Mesenchymal stem cell (in vitro differentiated cells and primary cell): ENCODE measurements at regions not wholly inside any gene's neighbourhood (a gene's known extent, or its start where the extent isn't known, plus 50 kb on each side); places are given as distances from the start of the nearest gene placed in this dataset.

Experiments used
- DNase-seq: peaks from one replicate; pipeline ENCODE4 v3.0.0-alpha.2; 2013
- H2AFZ ChIP-seq: one replicate; pipeline ENCODE4 v1.6.1; 2013; ENCODE audit warnings: low read depth, mild to moderate bottlenecking, control low read depth, inconsistent platforms, low read length, moderate library complexity
- H2AK5ac ChIP-seq: 2 replicates; pipeline ENCODE4 v1.6.1; 2013; ENCODE audit warnings: low read length, moderate library complexity, mild to moderate bottlenecking, inconsistent platforms; ENCODE audit not compliant: severe bottlenecking
- H2BK120ac ChIP-seq: one replicate; pipeline ENCODE4 v1.6.1; 2013; ENCODE audit warnings: low read depth, mild to moderate bottlenecking, inconsistent platforms, low read length, moderate library complexity
- H2BK12ac ChIP-seq, 2 experiments: one replicate each; pipeline ENCODE4 v1.6.1; 2013; ENCODE audit warnings: inconsistent platforms in 2 of 2, low read length in 2 of 2, mild to moderate bottlenecking in 2 of 2, moderate library complexity in 2 of 2, control low read depth in 1 of 2
- H2BK15ac ChIP-seq: one replicate; pipeline ENCODE4 v1.6.1; 2013; ENCODE audit warnings: mild to moderate bottlenecking, low read depth, inconsistent platforms; ENCODE audit not compliant: poor library complexity, severe bottlenecking
- H2BK5ac ChIP-seq: 2 replicates; pipeline ENCODE4 v1.6.1; 2013; ENCODE audit warnings: low read depth, mild to moderate bottlenecking, low read length, control low read depth, inconsistent platforms; ENCODE audit not compliant: poor library complexity, severe bottlenecking
- H3K14ac ChIP-seq, 2 experiments: one replicate each; pipeline ENCODE4 v1.6.1; 2013; ENCODE audit warnings: inconsistent platforms in 2 of 2, low read length in 2 of 2, control low read depth in 1 of 2, mild to moderate bottlenecking in 1 of 2, moderate library complexity in 1 of 2
- H3K18ac ChIP-seq, 2 experiments: one replicate each; pipeline ENCODE4 v1.6.1; 2013; ENCODE audit warnings: inconsistent platforms in 2 of 2, low read length in 2 of 2, control low read depth in 1 of 2, low read depth in 1 of 2, mild to moderate bottlenecking in 1 of 2
- H3K23ac ChIP-seq, 2 experiments: one replicate each; pipeline ENCODE4 v1.6.1; 2013; ENCODE audit warnings: inconsistent platforms in 2 of 2, low read length in 2 of 2, mild to moderate bottlenecking in 2 of 2, moderate library complexity in 2 of 2, control low read depth in 1 of 2
- H3K27ac ChIP-seq: 2 replicates; pipeline ENCODE4 v1.5.1; 2013; ENCODE audit warnings: mild to moderate bottlenecking, moderate library complexity, low read length, control low read depth, inconsistent platforms; ENCODE audit not compliant: poor library complexity, severe bottlenecking
- H3K27me3 ChIP-seq, 2 experiments: 2 replicates each; pipeline versions ENCODE4 v1.6.1 to v1.7.0; 2013; ENCODE audit warnings: low read length in 2 of 2, mild to moderate bottlenecking in 2 of 2, moderate library complexity in 2 of 2, control low read depth in 1 of 2, inconsistent platforms in 1 of 2; ENCODE audit not compliant: control insufficient read depth in 1 of 2, insufficient read depth in 1 of 2
- H3K36me3 ChIP-seq, 2 experiments: 2 replicates each; pipeline versions ENCODE4 v1.6.1 to v1.7.0; 2013; ENCODE audit warnings: low read length in 2 of 2, control low read depth in 1 of 2, inconsistent platforms in 1 of 2, low read depth in 1 of 2, mild to moderate bottlenecking in 1 of 2; ENCODE audit not compliant: insufficient read depth in 2 of 2, control insufficient read depth in 1 of 2
- H3K4ac ChIP-seq, 2 experiments: one replicate each; pipeline ENCODE4 v1.6.1; 2013; ENCODE audit warnings: inconsistent platforms in 2 of 2, low read length in 2 of 2, mild to moderate bottlenecking in 2 of 2, moderate library complexity in 2 of 2, control low read depth in 1 of 2, low read depth in 1 of 2
- H3K4me1 ChIP-seq: 2 replicates; pipeline ENCODE4 v1.6.1; 2013; ENCODE audit warnings: low read depth, low read length, control low read depth; ENCODE audit not compliant: control insufficient read depth, insufficient read depth
- H3K4me2 ChIP-seq: 2 replicates; pipeline ENCODE4 v1.6.1; 2013; ENCODE audit warnings: low read length, mild to moderate bottlenecking, inconsistent platforms; ENCODE audit not compliant: poor library complexity, severe bottlenecking
- H3K4me3 ChIP-seq, 2 experiments: 2 replicates each; pipeline versions ENCODE4 v1.5.1 to v1.7.0; 2013; ENCODE audit warnings: low read length in 2 of 2, mild to moderate bottlenecking in 2 of 2, control low read depth in 1 of 2, low read depth in 1 of 2; ENCODE audit not compliant: insufficient read depth in 1 of 2
- H3K79me1 ChIP-seq: replicated peaks from 2 replicates; pipeline ENCODE4 v1.6.1; 2013; ENCODE audit warnings: mild to moderate bottlenecking, control low read depth, low read length, inconsistent platforms; ENCODE audit not compliant: poor library complexity, severe bottlenecking
- H3K9ac ChIP-seq: 2 replicates; pipeline ENCODE4 v1.7.0; 2013; ENCODE audit warnings: mild to moderate bottlenecking, low read length, moderate library complexity
- H3K9me3 ChIP-seq: 2 replicates; pipeline ENCODE4 v1.7.0; 2013; ENCODE audit warnings: mild to moderate bottlenecking, low read length; ENCODE audit not compliant: control insufficient read depth
- H4K8ac ChIP-seq: one replicate; pipeline ENCODE4 v1.6.1; 2013; ENCODE audit warnings: inconsistent platforms, mild to moderate bottlenecking, low read length, moderate library complexity
- H4K91ac ChIP-seq: one replicate; pipeline ENCODE4 v1.6.1; 2013; ENCODE audit warnings: mild to moderate bottlenecking, low read length, inconsistent platforms
- WGBS: methylation state at CpG from one replicate; pipeline ENCODE4 v1.1.7; 2013; ENCODE audit warnings: mixed read lengths; 5-methylcytosine and 5-hydroxymethylcytosine counted together

- H3K36me3 ChIP-seq = no peaks in the 10 kb centered on the region
These were observed 153.9 kb upstream of the NFIB start for GRCh38 chr9:14467675-14468374.

GRCh38 chr9:14466828-14467227 lies 152.9 kb upstream of the NFIB start:
- H3K27me3 ChIP-seq = peaks cover 30 to 39% of the 10 kb centered on the region in 2 experiments
- no peak overlapping the region for H2BK12ac ChIP-seq
- no peak overlapping the region for H4K8ac ChIP-seq
- no peaks in the 10 kb centered on the region for H3K79me1 ChIP-seq
- H3K18ac ChIP-seq = no peak overlapping the region
- no peak overlapping the region for H2BK5ac ChIP-seq
- no peak overlapping the region for H3K4me3 ChIP-seq
- no peak overlapping the region for H4K91ac ChIP-seq
- H3K4me2 ChIP-seq = no peak overlapping the region
- no peak overlapping the region for H2AFZ ChIP-seq
- H2BK15ac ChIP-seq = no peak overlapping the region
- H3K9me3 ChIP-seq = no peaks in the 10 kb centered on the region
- H3K23ac ChIP-seq = no peak overlapping the region
- no peak overlapping the region for H2BK120ac ChIP-seq
- no peak overlapping the region for H3K14ac ChIP-seq
- H2AK5ac ChIP-seq = no peak overlapping the region
- WGBS = 86% methylated on average over 4 of the region's 4 CpGs
- no peak overlapping the region for H3K4ac ChIP-seq
- H3K4me1 ChIP-seq = peaks cover 11% of the 10 kb centered on the region
- no peak overlapping the region for H3K9ac ChIP-seq
- no peaks in the 10 kb centered on the region for H3K36me3 ChIP-seq
- no peak overlapping the region for H3K27ac ChIP-seq
- DNase-seq = no peak

More at GRCh38 chr9:14467675-14468374, 153.9 kb upstream of the NFIB start:
- Histone ChIP-seq H3K23ac (no peak overlapping the region), H2BK15ac (no peak overlapping the region), H2AFZ (no peak overlapping the region), H3K4me3 (no peak overlapping the region), H3K14ac (no peak overlapping the region), H3K27ac (no peak overlapping the region), H3K79me1 (no peaks in the 10 kb centered on the region), H3K4me2 (no peak overlapping the region), H2BK120ac (no peak overlapping the region), H3K18ac (no peak overlapping the region), H3K9ac (no peak overlapping the region), H3K4me1 (peaks cover 11% of the 10 kb centered on the region), H4K91ac (no peak overlapping the region), H3K4ac (no peak overlapping the region), H4K8ac (no peak overlapping the region), H3K9me3 (no peaks in the 10 kb centered on the region), H2AK5ac (no peak overlapping the region), H3K27me3 (peaks cover 31 to 45% of the 10 kb centered on the region in 2 experiments), H2BK5ac (no peak overlapping the region), H2BK12ac (no peak overlapping the region)
- DNase-seq = no peak
- 97% methylated on average over 3 of the region's 3 CpGs for WGBS

DNA sequence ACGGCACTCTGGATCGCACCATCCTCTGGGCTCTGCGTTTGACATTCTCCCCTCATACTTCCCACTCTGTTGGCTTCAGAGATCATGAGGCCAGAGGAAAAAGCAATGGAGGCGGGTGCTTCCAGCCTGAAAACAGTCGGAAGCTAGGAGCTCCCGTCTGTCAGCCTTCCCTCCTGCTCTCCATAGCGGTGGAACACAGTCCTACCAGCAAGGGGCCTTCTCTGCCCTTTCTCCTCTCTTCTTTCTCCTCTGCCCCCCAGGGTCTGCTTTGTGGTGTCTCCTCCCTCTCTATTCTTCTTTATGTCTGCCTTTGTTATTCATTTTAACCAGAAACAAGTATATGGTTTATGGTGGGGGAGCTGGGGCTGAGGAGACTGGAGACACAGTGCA lies 152.5 kb upstream of the NFIB start:
- Histone ChIP-seq H3K9ac (no peak overlapping the region), H3K4me1 (peaks cover 11% of the 10 kb centered on the region), H4K91ac (no peak overlapping the region), H3K27me3 (peaks cover 28 to 39% of the 10 kb centered on the region in 2 experiments), H3K18ac (no peak overlapping the region), H2BK12ac (no peak overlapping the region), H2BK15ac (no peak overlapping the region), H3K14ac (no peak overlapping the region), H2AFZ (no peak overlapping the region), H3K27ac (no peak overlapping the region), H3K36me3 (no peaks in the 10 kb centered on the region), H3K9me3 (no peaks in the 10 kb centered on the region), H3K23ac (no peak overlapping the region), H3K4me2 (no peak overlapping the region), H4K8ac (no peak overlapping the region), H2BK5ac (no peak overlapping the region), H3K4me3 (no peak overlapping the region), H3K4ac (no peak overlapping the region), H2AK5ac (no peak overlapping the region), H2BK120ac (no peak overlapping the region), H3K79me1 (no peaks in the 10 kb centered on the region)
- DNase-seq = no peak
- WGBS = 77% methylated on average over 7 of the region's 7 CpGs

DNA sequence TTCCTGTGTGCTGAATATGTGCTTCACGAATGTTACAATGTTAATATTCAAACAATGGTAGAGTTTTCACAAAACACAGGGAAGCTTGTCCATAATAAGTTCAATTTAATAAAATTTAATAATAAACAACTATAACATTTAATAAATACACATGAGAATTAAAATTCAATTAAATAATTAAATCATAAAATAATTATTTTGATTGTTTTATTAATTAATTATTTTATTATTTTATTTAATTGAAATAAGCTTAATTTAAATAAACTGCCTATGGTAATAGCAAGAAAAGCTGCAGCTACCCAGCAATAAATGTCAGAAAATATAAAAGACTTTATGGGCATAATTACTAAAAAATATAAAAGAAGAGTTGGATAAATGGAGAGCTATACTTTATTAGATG lies 149.0 kb upstream of the NFIB start:
- Histone ChIP-seq H3K23ac (no peak overlapping the region), H4K91ac (no peak overlapping the region), H2AK5ac (no peak overlapping the region), H2BK5ac (no peak overlapping the region), H2AFZ (no peak overlapping the region), H3K79me1 (no peaks in the 10 kb centered on the region), H3K27ac (no peak overlapping the region), H2BK15ac (no peak overlapping the region), H2BK120ac (no peak overlapping the region), H3K18ac (no peak overlapping the region), H3K14ac (no peak overlapping the region), H3K9me3 (no peaks in the 10 kb centered on the region), H3K27me3 (peaks cover 8 to 14% of the 10 kb centered on the region in 2 experiments), H3K4me1 (peaks cover 11% of the 10 kb centered on the region), H4K8ac (no peak overlapping the region), H3K9ac (no peak overlapping the region), H3K4ac (no peak overlapping the region), H3K4me2 (no peak overlapping the region), H2BK12ac (no peak overlapping the region), H3K36me3 (no peaks in the 10 kb centered on the region), H3K4me3 (no peak overlapping the region)
- DNase-seq = no peak
- no CpG with 5 or more reads among the region's 1 CpG for WGBS
